Upper lobe of right lung (tissue), 1 donor: ENCODE measurements at regions not wholly inside any gene's neighbourhood (a gene's known extent, or its start where the extent isn't known, plus 50 kb on each side); places are given as distances from the start of the nearest gene placed in this dataset.
A peak's percentile ranks its signal among the peaks of the same experiment; 100 is the strongest.

Experiments used
- ATAC-seq: fragments of 200-7000 bp; cut with Tn5 transposase; one replicate; pipeline ENCODE4 v1.9.1; 2020; ENCODE audit warnings: mild to moderate bottlenecking, moderate library complexity
- DNase-seq: peaks from one replicate; pipeline ENCODE4 v3.0.0-alpha.2; 2020
- H3K27ac ChIP-seq: fragments of 200-600 bp; one replicate; pipeline ENCODE4 v1.8.0; 2022
- H3K27me3 ChIP-seq: fragments of 200-600 bp; one replicate; pipeline ENCODE4 v1.8.0; 2022; ENCODE audit warnings: mild to moderate bottlenecking
- H3K36me3 ChIP-seq: fragments of 200-600 bp; one replicate; pipeline ENCODE4 v1.8.0; 2022
- H3K4me1 ChIP-seq: fragments of 200-600 bp; one replicate; pipeline ENCODE4 v1.8.0; 2022
- H3K4me3 ChIP-seq: fragments of 200-600 bp; one replicate; pipeline ENCODE4 v1.8.0; 2022; ENCODE audit warnings: mild to moderate bottlenecking
- H3K9me3 ChIP-seq: fragments of 200-600 bp; one replicate; pipeline ENCODE4 v1.8.0; 2022
- CTCF ChIP-seq: fragments of 200-600 bp; IDR thresholded peaks from one replicate; pipeline ENCODE4 v1.8.0; 2022; ENCODE audit warnings: antibody characterized with exemption
- intact Hi-C: fragments of 100-400 bp; cut with DNase I; formaldehyde crosslinking; loops from one replicate; pipeline ENCODE4 v1.11.0; 2022
- donor health status: DM: no; HTN: yes; CAD: no; lungs with severe emphysema.

- TF ChIP-seq CTCF: no peak
- Histone ChIP-seq H3K4me3 (no peak overlapping the region), H3K27me3 (no peaks in the 10 kb centered on the region), H3K4me1 (no peaks in the 10 kb centered on the region), H3K27ac (no peak overlapping the region), H3K9me3 (no peaks in the 10 kb centered on the region), H3K36me3 (no peaks in the 10 kb centered on the region)
- ATAC-seq: no peak
- intact Hi-C loops: no loop called here
- peak; percentile 13 for DNase-seq
Measured at GRCh38 chr1:47629201-47629600, 191.4 kb downstream of the FOXD2 start.

- DNase-seq: no peak
Measured at GRCh38 chr1:47630346-47630745, 192.5 kb downstream of the FOXD2 start.

GRCh38 chr1:47631411-47631995, 193.7 kb downstream of the FOXD2 start:
- TF ChIP-seq CTCF: no peak
- Histone ChIP-seq H3K36me3 (no peaks in the 10 kb centered on the region), H3K9me3 (no peaks in the 10 kb centered on the region), H3K27ac (no peak overlapping the region), H3K4me1 (no peaks in the 10 kb centered on the region), H3K27me3 (no peaks in the 10 kb centered on the region), H3K4me3 (no peak overlapping the region)
- no peak for DNase-seq
- no peak for ATAC-seq
- intact Hi-C loops: no loop called here

More at GRCh38 chr1:47630346-47630745, 192.5 kb downstream of the FOXD2 start:
- H3K4me3 ChIP-seq: no peak overlapping the region
- H3K4me1 ChIP-seq: no peaks in the 10 kb centered on the region
- no peaks in the 10 kb centered on the region for H3K9me3 ChIP-seq
- H3K27ac ChIP-seq: no peak overlapping the region
- no peaks in the 10 kb centered on the region for H3K27me3 ChIP-seq
- no peak for ATAC-seq
- intact Hi-C loops: no loop called here
- TF ChIP-seq CTCF: no peak
- no peaks in the 10 kb centered on the region for H3K36me3 ChIP-seq

GRCh38 chr1:47635111-47635510, 197.3 kb downstream of the FOXD2 start:
- no peak for ATAC-seq
- no peak for TF ChIP-seq CTCF
- no peak overlapping the region for H3K4me3 ChIP-seq
- H3K9me3 ChIP-seq: no peaks in the 10 kb centered on the region
- H3K36me3 ChIP-seq: no peaks in the 10 kb centered on the region
- H3K27me3 ChIP-seq: no peaks in the 10 kb centered on the region
- H3K4me1 ChIP-seq: no peaks in the 10 kb centered on the region
- H3K27ac ChIP-seq: no peak overlapping the region
- no peak for DNase-seq
- intact Hi-C loops: no loop called here

- DNase-seq (no peak), ATAC-seq (no peak)
- Histone ChIP-seq H3K27ac (no peak overlapping the region), H3K9me3 (no peaks in the 10 kb centered on the region), H3K4me3 (no peak overlapping the region), H3K27me3 (no peaks in the 10 kb centered on the region), H3K4me1 (no peaks in the 10 kb centered on the region), H3K36me3 (no peaks in the 10 kb centered on the region)
- intact Hi-C loops: no loop called here
- no peak for TF ChIP-seq CTCF
Measured at GRCh38 chr1:47635597-47635996, 197.8 kb downstream of the FOXD2 start.
